HG03095 (cell line): ENCODE measurements at regions not wholly inside any gene's neighbourhood (a gene's known extent, or its start where the extent isn't known, plus 50 kb on each side); places are given as distances from the start of the nearest gene placed in this dataset.
"Not testable (repeated sequence)": the region's sequence is repeated elsewhere in the genome, so short reads cannot be mapped to it uniquely, and the experiment has no call there.

Experiments used
- ATAC-seq: cut with Tn5 transposase; IDR thresholded peaks from one replicate; pipeline ENCODE4 v1.9.1; 2021; ENCODE audit warnings: moderate library complexity; ENCODE audit not compliant: unreplicated experiment

DNA sequence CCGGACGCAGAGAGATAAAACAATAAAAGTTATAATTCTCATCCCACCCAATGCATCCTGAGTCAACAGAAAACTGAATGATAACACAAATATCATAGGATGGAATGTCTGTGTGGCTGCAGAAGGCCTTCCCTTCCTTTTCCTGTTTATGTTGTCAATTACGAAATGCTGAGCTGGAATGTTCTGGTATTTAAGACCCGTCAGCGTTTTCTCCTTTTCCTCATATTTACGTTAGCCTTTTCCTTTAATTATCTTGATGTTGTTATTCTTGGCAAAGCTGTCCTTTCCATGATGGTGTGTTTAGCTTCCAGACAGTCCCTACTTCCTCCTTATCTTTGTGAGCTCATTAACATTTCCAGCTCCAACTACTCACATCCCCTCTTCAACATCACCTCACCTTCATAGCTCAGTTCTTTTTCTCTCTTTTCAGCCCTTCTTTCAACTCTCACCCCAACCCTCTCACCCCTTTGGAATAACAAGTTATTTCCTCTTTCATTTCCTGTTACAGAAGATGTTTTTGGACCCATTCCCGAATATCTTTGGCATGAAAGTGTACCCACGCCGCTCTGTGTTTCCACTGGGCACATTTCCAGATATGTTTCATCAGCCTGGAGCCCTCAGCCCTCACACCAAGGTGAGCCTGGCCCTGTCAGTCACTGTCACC, 221.6 kb downstream of the NR2F1-AS1 start:
- no peak for ATAC-seq

- no peak for ATAC-seq
Measured at GRCh38 chr5:93358176-93358575, 222.8 kb downstream of the NR2F1-AS1 start.

- no peak for ATAC-seq
Measured at GRCh38 chr5:93357686-93358085, 223.3 kb downstream of the NR2F1-AS1 start.

- ATAC-seq = no peak
Measured at GRCh38 chr5:93355691-93356090, 225.3 kb downstream of the NR2F1-AS1 start.

- ATAC-seq = no peak
Measured at GRCh38 chr5:93352186-93352585, 228.8 kb downstream of the NR2F1-AS1 start.

DNA sequence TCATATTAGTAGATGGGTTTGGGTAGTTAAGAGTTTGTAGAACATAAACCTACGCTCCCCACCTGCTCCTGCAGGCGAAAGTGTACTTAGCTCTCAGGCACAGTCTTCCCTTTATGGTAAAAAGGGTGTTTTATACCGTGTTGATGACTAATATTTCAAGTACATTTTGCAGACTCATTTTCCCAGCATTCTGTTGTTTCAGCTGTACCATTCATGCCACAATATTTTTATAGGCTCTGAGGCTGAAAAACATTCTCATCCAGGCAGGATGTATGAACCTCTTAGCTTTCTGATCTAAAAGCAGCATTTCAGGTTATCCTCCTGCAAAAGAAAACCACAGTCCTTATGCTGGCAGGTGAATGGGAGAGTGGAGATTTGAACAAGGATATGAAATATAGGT, 231.4 kb downstream of the NR2F1-AS1 start:
- ATAC-seq = no peak

DNA sequence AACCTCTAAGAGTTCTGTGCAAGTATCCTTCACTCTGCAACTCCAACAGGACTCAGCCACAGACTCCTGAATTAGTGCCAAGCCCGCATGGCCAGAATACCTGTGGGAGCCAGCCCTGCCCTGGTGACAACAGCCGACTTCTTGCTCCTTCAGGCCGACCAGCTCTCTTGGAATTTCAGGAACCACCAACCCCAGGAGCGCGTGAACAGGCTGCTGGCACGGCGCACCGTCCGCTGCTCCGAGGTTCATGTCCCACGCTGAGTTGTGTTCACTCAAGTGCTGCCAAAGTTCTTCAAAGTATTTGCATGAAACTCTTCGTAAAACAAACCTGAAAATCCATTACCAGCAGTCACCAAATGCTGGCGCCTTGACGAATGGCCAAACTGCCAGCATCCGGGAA, 232.8 kb downstream of the NR2F1-AS1 start:
- ATAC-seq = no peak

DNA sequence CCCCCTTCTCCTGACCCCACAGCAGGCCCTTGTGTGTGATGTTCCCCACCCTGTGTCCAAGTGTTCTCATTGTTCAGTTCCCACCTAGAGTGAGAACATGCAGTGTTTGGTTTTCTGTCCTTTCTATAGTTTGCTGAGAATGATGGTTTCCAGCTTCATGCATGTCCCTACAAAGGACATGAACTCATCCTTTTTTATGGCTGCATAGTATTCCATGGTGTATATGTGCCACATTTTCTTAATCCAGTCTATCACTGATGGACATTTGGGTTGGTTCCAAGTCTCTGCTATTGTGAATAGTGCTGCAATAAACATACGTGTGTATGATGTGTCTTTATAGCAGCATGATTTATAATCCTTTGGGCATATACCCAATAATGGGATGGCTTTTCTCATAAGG, 234.2 kb downstream of the NR2F1-AS1 start:
- ATAC-seq = not testable (repeated sequence)

- no peak for ATAC-seq
Measured at GRCh38 chr5:93346301-93346700, 234.7 kb downstream of the NR2F1-AS1 start.

GRCh38 chr5:93343570-93343969, 237.4 kb downstream of the NR2F1-AS1 start:
- ATAC-seq = peak; percentile 55

DNA sequence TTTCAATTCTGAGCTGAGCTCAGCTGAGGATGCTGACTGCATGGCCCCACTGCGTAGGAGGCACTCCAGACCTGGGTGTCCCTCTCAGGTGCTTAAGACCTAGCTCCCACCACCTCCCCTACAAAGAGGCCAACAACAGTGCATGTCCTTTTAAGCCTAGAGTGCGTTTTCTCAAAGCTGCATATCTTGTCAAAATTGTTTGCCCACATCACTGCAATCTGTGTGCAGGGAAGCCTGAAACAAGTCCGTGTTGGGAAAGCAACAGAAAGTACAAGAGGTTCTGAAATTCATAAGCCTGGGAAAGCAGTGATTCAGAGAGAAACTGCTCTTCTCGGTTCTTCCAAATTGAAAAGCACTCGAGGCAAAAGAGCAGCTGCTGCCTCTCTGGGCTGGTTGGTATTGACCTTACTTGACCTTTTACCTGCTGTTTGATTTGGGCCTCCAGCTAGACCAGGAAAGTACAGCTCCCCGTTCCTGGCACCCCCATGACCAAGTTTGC, 238.4 kb downstream of the NR2F1-AS1 start:
- peak; percentile 66 for ATAC-seq

DNA sequence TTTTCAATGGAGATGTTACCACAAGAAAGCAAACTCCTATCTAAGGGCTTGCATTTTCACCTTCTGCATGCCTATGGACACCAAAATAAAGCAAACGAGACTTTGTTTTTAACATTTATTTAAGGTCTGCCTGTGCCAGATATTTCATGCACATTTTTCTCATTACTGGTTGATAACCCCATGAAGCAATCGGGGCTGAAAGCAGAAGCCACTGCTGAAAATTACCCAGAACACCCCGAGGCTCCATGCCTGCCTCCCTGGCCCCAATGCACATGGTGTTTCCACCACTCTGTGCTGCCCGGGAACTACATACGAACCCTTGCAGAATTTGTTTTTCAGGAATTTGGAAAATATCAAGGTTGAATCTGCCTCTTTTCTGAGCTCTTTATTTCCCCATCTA, 240.1 kb downstream of the NR2F1-AS1 start:
- no peak for ATAC-seq

DNA sequence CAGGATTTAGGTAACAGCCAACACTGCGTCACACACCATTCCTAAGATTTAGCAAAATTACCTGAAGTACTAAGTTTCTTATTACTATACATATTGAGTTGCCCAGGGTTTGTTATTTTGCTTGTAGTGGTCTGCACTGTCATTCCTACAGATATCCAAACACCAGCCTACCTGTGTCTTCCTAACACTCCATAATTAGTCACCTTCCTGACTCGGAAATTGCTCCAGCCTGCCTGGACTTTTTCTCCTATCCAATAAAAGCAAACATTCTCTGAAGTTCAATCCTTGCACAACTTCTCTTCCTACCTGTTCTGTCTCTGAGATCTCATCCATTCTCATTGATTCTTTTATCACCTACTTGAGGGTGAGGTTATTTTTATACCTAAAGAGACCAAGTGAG, 243.9 kb downstream of the NR2F1-AS1 start:
- ATAC-seq = no peak

DNA sequence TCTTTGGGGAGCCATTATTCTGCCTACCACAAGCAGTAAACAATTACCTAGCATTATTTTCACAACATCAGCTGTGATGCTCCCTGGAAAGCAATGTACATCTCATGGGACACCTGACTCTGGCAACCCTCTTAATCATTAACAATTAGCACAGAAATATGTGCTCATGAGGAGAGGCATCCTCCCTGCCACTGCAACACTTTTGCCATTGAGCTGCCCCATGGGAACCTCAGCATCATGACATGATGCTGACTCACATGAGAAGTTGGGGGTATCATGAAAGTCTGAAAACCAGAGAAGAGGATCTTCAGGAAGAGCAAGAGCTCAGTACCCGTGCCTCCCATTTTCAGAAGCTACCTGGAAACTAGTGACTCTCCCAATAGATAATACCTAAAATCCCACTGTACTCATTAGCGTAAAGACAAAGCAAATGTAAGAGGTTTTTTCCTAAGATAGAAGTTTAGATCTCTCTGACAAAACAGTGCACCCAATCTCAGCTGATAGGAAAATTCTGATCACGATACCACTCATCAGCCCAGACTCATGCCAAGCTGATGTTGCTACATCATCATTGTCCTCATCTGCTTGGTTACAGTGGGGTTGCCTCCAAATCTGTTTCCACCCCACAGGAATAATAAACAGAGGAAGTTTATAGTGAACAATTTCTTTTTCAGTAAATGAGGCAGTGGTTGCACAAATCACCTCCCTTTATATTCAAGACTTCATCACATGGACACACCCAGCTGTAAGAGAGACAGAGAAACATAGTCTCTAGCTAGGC, 244.5 kb downstream of the NR2F1-AS1 start:
- no peak for ATAC-seq

GRCh38 chr5:93331863-93332262, 249.2 kb downstream of the NR2F1-AS1 start:
- no peak for ATAC-seq

- no peak for ATAC-seq
Measured at GRCh38 chr5:93331241-93331640, 249.8 kb downstream of the NR2F1-AS1 start.

DNA sequence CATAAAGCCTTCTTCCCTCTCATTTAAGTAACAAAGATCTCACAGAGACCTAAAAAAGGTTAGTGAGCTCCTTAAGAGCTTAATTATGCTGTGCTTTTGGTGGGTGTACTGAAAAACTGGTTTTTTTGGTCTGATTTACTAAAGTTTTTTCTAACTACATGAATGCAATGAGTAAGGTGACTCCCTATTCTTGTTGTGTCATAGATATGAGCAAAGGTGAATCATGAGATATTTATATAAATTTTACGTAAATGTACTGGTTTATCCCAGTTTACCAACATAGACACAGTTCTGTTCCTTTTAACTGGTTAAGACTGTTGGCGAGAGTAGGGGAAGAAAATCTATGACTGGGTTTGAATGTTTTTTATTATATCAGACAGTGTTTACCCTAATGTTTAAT, 250.5 kb downstream of the NR2F1-AS1 start:
- ATAC-seq = no peak

DNA sequence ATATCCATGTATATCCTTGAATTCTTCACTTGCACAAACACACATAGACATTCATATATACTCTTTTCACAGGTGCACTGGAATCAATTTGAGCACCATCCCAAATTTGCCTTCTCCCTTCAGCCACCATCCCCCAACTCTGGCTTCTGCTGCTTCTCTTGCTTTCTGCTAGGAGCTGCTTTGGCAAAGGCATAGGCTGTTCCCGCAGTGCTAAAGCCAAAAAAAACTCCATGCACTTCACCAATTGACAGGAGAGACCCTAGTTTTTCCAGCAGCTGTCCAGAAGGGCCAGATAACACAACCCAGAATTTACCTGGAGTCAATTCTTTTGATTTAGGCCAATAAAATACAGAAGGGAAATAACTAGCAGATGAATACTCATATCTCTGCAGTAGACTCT, 251.3 kb downstream of the NR2F1-AS1 start:
- ATAC-seq = no peak

DNA sequence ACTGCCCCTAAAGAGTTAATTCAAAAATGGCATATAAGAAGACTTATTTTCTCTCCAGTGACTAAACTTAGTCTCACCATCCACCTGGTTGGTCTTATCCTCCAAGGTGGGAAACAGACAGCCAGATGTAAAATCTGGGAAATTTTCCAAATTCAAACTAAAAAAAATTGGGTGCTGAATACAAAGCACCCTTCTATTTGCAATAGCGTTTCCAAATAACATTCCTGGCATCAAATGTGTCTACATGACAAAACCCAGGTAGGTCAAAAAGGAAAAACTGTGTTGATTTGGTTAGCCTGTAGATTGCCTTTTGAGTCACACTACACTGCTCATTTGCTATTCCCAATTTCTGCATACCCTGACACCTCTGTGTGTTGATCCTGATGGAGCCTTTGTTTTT, 252.2 kb downstream of the NR2F1-AS1 start:
- ATAC-seq = no peak

GRCh38 chr5:93327605-93328004, 253.4 kb downstream of the NR2F1-AS1 start:
- ATAC-seq = no peak

- ATAC-seq = no peak
Measured at GRCh38 chr5:93325946-93326345, 255.1 kb downstream of the NR2F1-AS1 start.
